Urinary bladder (tissue), 1 donor: ENCODE measurements at regions not wholly inside any gene's neighbourhood (a gene's known extent, or its start where the extent isn't known, plus 50 kb on each side); places are given as distances from the start of the nearest gene placed in this dataset. TPM values are rescaled to one million over a fixed set of nuclear protein-coding genes. Genes with fewer than 3 reads are reported as not detected.

Experiments
- small RNA-seq: library from RNA; depleted of rRNA; stranded (forward); fragments of <200 nt; gene quantifications from one replicate; pipeline ENCODE3, GENCODE V24; 2014

Small RNAs in the stretch of these regions (small RNA-seq; reads per million reads assigned to genes)
- not detected for gene RNU6-983P
